MG63 (cell line): ENCODE measurements at regions not wholly inside any gene's neighbourhood (a gene's known extent, or its start where the extent isn't known, plus 50 kb on each side); places are given as distances from the start of the nearest gene placed in this dataset.

ENCODE experiments used
- DNase-seq: peaks from one replicate; pipeline ENCODE4 v3.0.0-alpha.2; 2020
- H3K27me3 ChIP-seq: fragments of 250-450 bp; sonication (Bioruptor Pico); 2 replicates; pipeline ENCODE4 v1.5.1; 2020; ENCODE audit warnings: mild to moderate bottlenecking, moderate library complexity
- H3K36me3 ChIP-seq: fragments of 250-450 bp; sonication (Bioruptor Pico); 2 replicates; pipeline ENCODE4 v1.5.1; 2020; ENCODE audit warnings: mild to moderate bottlenecking, moderate library complexity
- H3K4me3 ChIP-seq: fragments of 250-450 bp; sonication (Bioruptor Pico); 2 replicates; pipeline ENCODE4 v1.5.1; 2020; ENCODE audit warnings: mild to moderate bottlenecking, moderate library complexity
- H3K9me3 ChIP-seq: fragments of 250-450 bp; sonication (Bioruptor Pico); 2 replicates; pipeline ENCODE4 v1.5.1; 2020; ENCODE audit warnings: mild to moderate bottlenecking, moderate library complexity

DNA sequence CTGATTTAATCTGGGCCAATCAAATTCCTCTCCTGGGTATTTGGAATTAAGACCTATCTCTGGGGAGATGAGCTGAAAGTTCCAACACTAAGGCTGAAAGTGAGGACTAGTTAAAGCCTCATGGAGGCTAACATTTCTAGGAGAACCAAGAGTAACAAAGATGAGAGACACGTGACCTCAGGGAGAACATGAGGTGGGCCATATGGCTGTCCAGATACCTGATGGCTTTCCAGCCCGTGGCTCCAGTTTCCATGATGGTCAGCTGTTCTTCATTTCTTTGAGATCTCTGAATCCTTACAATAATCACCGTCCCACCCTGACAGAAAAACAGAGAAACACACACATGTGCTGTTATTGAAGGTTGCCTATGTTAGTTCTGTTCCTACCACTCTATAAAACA lies 66.1 kb downstream of the LEPR start:
- Histone ChIP-seq H3K36me3 (no peaks in the 10 kb centered on the region), H3K27me3 (no peaks in the 10 kb centered on the region), H3K4me3 (no peak overlapping the region), H3K9me3 (no peaks in the 10 kb centered on the region)
- DNase-seq: no peak

DNA sequence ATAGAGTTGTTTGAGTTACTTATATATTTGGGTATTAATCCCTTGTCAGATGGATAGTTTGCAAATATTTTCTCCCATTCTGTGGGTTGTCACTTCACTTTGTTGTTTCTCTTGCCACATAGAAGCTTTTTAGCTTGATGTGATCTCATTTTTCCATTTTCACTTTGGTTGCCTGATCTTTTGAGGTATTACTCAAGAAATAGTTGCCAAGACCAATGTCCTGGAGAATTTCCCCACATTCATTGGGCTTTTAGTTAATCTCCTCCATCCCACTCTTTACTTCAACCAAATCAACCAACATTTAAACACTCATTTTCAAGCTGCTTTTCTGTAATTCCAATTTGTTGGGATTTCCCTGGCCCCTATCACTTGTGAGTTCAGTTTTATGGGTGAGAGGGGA lies 69.0 kb downstream of the LEPR start:
- Histone ChIP-seq H3K36me3 (no peaks in the 10 kb centered on the region), H3K27me3 (no peaks in the 10 kb centered on the region), H3K9me3 (no peaks in the 10 kb centered on the region), H3K4me3 (no peak overlapping the region)
- DNase-seq: no peak

DNA sequence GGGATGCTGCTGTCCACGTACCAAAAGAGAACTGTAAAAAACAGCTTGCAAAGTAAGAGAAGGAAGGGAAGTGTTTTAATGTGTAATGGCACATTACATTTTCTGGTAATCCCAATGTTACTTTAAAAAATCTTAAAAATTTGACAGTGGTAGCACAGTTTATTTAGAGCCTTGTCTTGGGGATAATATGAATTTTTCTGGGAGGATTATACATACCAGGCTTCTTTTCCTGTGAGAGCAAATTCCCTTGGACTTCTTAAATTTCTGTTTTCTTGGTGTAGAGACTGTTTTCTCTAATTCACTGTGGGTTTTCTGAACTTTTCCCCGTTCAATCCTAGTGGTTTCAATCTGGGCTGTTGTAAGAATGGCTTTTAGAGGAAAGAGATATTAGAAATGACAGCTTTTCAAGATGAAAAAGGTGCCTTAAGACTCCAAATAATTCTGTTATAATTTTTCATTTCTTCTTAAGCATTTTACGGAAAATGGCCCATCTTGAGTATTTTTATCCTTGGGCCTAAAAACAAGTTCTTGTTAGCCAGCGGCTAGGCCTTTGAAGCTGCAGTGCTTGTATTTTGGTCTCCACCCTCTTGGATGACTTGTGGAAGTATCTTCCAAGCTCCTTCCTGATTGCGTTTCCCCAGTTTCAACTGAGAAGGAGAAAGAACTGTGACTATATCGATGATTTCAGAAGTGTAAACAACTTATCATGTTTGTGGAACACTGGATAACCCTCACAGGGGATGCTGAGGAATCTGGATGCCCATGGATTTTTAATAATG lies 70.0 kb downstream of the LEPR start:
- DNase-seq: no peak
- Histone ChIP-seq H3K4me3 (no peak overlapping the region), H3K27me3 (no peaks in the 10 kb centered on the region), H3K36me3 (no peaks in the 10 kb centered on the region), H3K9me3 (no peaks in the 10 kb centered on the region)

DNA sequence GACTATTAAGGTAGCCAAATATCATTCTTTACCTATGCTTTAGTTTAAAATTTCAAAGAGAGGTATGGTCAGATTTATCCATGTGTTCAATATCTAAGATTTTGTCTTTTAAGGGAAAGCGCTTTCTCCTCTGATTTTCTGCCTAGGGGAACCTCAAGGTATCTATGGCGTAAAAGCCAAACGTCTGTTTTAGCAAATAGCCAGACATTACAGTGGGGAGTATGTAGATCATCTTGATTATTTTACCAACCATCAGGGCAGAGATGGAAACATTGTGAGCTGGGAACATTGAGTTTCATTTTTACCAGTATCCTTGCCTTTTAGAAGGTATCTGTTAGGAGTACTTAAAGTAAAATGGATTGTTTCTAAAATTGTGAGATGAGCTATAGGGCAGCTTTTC lies 71.0 kb downstream of the LEPR start:
- H3K27me3 ChIP-seq: no peaks in the 10 kb centered on the region
- H3K9me3 ChIP-seq: no peaks in the 10 kb centered on the region
- H3K36me3 ChIP-seq: no peaks in the 10 kb centered on the region
- no peak overlapping the region for H3K4me3 ChIP-seq
- DNase-seq: no peak

DNA sequence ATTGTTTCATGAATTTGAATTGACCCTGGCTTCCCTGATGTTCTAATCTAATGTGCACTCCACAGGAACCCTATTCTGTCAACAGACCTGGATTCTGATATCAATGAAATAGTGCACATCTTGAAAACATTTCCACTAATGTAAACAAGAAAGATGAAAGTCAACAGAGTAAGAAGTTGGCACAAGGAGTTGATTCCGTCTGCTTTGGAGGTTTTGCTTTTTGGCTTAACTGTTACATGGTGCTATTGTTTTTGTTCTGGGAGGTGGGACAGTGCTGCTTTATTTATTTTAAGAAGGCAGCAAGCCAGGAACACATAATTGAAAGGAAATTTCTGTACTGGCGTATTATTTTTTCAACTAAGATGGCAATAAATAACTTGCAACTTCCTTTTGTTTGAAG lies 73.3 kb downstream of the LEPR start:
- Histone ChIP-seq H3K36me3 (no peaks in the 10 kb centered on the region), H3K9me3 (no peaks in the 10 kb centered on the region), H3K27me3 (no peaks in the 10 kb centered on the region), H3K4me3 (no peak overlapping the region)
- DNase-seq: no peak

DNA sequence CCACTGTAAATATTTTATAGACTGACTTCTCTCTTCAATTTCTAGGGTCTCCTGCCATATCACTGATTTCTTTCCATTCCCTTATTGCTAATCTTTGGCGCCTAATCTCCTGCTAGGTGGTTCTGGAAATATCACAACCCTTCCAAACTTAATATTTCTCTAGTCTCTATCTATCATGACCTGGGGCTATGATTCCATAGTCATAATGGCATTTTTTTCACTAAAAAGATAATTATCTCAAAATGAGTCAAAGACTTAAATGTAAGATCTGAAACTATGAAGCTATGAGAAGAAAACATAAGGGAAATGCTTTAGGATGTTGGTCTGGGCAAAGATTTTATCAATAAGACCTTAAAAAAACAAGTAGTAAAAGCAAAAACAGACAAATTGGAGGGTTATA lies 74.2 kb downstream of the LEPR start:
- H3K27me3 ChIP-seq: no peaks in the 10 kb centered on the region
- no peak for DNase-seq
- H3K4me3 ChIP-seq: no peak overlapping the region
- no peaks in the 10 kb centered on the region for H3K36me3 ChIP-seq
- H3K9me3 ChIP-seq: no peaks in the 10 kb centered on the region

DNA sequence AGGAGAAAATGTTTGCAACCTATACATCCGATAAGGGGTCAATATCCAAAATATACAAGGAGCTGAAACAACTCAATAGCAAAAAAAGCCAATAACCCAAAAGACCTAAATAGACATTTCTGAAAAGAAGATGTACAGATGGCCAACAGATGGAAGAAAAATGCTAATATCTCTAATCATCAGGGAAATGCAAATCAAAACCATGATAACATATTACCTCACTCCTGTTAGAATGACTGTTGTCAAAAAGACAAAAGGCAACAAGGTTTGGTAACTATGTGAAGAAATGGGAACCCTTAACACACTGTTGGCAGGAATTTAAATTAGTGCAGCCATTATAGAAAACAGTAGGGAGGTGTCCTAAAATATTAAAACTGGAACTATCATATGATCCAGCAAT lies 74.7 kb downstream of the LEPR start:
- H3K36me3 ChIP-seq: no peaks in the 10 kb centered on the region
- H3K27me3 ChIP-seq: no peaks in the 10 kb centered on the region
- DNase-seq: no peak
- H3K4me3 ChIP-seq: no peak overlapping the region
- no peaks in the 10 kb centered on the region for H3K9me3 ChIP-seq

DNA sequence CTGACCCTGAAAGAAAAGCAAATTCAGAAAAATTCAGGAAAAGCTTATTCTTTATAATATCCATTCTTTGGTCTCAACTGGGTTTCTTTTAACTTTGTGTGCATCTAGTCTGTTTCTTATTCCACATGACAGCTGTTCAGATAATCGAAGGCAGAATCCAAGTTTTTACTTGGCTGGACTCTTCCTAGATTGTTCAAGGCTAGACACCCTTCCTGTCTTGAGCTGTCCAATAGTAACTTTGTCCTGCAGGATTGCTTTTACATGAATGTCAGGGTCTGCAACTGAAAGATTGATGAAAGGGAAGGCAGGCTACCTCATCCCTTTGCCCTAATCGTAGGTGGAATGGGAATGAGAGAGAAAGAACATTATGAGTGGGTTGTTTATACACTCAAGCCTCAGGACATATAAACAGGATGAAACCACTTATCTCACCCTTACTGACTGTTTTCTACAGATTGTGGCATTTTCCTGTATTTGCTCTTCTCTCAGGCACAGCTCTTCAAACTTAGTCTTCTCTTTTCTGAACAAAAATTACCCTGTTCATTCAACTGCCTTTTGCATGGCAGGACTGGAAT lies 76.9 kb downstream of the LEPR start:
- Histone ChIP-seq H3K27me3 (no peaks in the 10 kb centered on the region; the same call in 1 of the 2 replicates), H3K36me3 (no peaks in the 10 kb centered on the region), H3K4me3 (no peak overlapping the region), H3K9me3 (no peaks in the 10 kb centered on the region)
- no peak for DNase-seq

DNA sequence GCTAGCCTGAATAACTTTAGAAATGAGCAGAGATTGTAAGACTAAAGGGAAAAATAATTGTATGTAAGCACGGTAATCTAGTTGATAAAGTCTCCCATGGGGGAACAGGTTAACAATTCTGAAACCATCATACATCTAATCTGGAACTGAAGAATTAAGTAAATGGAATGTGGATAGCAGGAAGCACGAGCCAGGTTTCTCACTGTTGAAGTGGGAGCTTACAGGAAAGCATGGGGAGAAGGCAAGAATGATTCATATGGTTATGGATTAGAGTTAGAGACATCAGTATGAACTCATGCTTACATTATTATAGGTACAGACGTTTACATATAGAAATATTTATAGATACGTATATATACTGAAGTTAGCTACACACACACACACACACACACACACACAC lies 83.0 kb downstream of the LEPR start:
- DNase-seq: no peak
- H3K36me3 ChIP-seq: no peaks in the 10 kb centered on the region
- H3K4me3 ChIP-seq: no peak overlapping the region
- no peaks in the 10 kb centered on the region; the same call in 1 of the 2 replicates for H3K27me3 ChIP-seq
- H3K9me3 ChIP-seq: 0 out of 2 replicates have a peak, but pooled peaks cover 2% of the 10 kb centered on the region

DNA sequence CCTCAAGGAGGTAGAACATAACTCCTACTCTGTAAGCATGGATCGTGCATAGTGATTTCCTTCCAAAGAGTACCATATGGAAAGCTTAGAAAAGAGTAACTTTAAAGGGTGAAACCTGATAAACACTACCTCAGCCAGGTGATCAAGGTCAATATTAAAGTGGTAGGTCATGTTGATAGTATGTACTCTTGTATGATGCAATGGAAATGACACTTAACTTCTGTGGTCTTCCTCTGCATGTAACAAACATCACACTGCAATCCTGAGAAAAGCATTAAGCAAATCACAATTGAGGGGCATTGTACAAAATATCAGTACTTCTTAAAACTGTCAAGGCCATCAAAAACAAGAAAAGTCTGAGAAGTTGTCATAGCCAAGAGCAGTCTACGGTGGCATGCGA lies 83.8 kb downstream of the LEPR start:
- Histone ChIP-seq H3K4me3 (no peak overlapping the region), H3K27me3 (no peaks in the 10 kb centered on the region; the same call in 1 of the 2 replicates), H3K9me3 (0 out of 2 replicates have a peak, but pooled peaks cover 2% of the 10 kb centered on the region), H3K36me3 (no peaks in the 10 kb centered on the region)
- no peak for DNase-seq

DNA sequence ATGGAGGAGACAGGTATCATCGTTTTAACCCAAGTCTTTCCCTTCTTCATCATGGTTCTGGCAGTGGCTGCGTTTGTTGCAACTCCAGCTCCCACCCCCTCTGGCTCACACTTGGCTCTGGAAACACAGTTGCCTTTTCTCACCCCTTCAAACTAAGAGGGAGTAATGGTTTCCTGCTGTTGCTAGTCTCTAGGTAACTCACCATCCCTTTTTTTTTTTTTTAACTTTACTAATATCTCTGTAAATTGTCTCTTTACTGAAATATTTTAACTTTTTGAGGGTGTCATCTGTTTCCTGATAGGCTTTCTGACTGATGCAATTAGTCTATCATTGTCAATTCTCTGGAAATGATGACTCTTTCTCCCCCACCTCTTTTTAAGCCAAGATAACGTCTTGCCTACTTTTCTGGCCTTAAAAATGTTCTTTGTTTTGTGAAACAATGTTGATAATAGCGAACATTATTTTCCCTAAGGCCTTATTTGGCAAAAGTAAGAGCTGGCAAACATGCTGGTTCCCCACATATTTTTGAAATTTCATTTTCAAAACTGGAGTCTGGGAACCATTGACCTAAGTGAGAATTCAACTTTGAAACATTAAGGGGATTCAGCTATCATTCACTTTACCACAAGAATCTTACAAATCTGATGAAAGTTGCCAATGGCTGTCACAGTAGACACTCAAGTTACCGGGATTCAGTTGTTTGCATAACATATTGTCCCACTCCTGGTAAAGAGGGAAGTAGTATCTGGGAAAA lies 85.3 kb downstream of the LEPR start:
- H3K9me3 ChIP-seq: 0 out of 2 replicates have a peak, but pooled peaks cover 2% of the 10 kb centered on the region
- DNase-seq: no peak
- no peaks in the 10 kb centered on the region; the same call in 1 of the 2 replicates for H3K27me3 ChIP-seq
- H3K36me3 ChIP-seq: no peaks in the 10 kb centered on the region
- H3K4me3 ChIP-seq: no peak overlapping the region

DNA sequence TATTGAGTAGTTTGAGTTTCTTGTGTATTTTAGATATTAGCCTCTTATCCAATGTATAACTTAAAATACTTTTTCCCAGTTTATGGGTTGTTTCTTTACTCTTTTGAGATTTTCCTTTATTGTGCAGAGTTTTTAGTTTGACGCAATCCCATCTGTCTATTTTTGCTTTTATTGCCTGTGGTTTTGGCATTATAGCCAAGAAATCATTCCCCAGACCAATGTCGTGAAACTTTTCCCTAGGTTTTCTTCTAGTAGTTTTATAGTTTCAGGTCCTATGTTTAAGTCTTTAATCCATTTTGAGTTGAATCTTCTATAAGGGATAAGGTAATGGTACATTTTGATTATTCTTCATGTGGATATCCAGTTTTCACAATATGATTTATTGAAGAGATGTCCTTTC lies 87.6 kb downstream of the LEPR start:
- Histone ChIP-seq H3K4me3 (no peak overlapping the region), H3K36me3 (no peaks in the 10 kb centered on the region), H3K27me3 (no peaks in the 10 kb centered on the region), H3K9me3 (0 out of 2 replicates have a peak, but pooled peaks cover 2% of the 10 kb centered on the region)
- no peak for DNase-seq

DNA sequence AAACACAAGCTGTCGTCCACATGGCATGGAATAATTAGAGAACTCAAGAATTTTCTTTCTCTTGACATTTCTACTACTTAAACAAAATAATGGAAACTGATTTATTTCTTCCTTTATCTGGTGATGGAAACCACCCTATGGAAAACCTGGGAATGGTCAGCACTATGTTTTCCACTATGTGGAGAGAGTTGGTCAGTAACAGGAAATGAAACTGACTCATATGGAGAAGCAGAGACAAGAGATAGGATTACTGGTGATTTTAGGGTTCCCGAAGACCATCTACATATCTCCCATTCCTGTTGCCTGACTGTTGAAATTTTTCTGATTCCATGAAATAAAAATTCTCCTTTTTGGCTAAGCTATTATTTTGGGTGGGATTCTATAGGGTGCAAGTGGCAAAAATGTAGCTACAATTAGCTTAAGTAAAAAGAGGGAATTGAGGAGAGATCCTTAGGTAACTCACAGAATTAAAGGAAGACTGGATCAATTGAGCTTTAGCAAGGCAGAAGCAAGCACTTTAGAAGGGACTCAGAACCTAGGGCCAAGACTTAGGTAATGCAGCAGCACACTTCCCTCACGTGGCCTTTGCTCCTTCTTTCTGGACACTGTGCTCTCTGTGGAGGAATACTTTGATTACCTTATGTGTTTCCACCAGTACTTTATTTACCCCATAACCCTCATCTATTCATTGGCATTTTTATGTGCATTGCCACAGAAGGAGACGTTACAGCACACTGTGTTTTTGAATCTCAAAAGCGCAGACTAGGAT lies 89.6 kb downstream of the LEPR start:
- Histone ChIP-seq H3K36me3 (no peaks in the 10 kb centered on the region), H3K27me3 (no peaks in the 10 kb centered on the region), H3K4me3 (no peak overlapping the region), H3K9me3 (0 out of 2 replicates have a peak, but pooled peaks cover 2% of the 10 kb centered on the region)
- DNase-seq: no peak

DNA sequence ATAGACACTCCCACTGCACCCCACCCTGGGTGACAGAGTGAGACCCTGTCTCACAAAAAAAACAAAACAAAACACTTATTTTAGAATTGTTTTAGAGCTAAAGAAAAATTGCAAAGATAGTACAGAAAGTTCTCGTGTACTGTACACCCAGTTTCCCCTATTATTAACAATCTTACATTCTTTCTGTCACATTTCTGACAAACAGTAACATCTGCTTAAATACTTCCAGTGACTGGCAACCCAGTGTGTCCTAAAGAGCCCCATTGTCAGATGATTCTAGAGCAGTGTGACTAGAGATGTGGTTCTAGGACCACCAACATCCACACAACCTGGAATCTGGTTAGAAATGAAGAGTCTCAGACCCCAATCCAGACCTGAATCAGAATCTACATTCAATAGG lies 90.5 kb downstream of the LEPR start:
- 0 out of 2 replicates have a peak, but pooled peaks cover 2% of the 10 kb centered on the region for H3K9me3 ChIP-seq
- no peaks in the 10 kb centered on the region for H3K36me3 ChIP-seq
- no peak overlapping the region for H3K4me3 ChIP-seq
- H3K27me3 ChIP-seq: no peaks in the 10 kb centered on the region
- no peak for DNase-seq

DNA sequence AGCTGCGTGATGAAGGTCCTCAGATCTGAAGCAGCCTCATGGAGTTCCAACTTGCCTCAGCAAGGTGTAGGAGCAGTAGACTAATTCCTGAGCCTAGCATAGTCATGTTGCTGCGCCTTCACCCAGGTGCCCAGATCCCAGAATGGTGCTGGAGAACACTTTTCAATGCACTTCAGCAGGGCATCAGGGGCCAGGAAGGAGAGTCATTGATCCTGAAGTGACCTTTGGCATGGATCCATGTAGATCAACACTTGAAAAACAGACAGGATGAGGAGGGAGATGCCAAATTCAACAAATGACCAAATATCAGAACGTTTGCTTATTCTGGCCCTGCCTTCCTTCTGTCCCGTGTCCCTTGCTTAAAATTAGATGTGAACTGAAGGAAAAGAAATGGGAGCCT lies 91.9 kb downstream of the LEPR start:
- DNase-seq: no peak
- H3K9me3 ChIP-seq: 0 out of 2 replicates have a peak, but pooled peaks cover 2% of the 10 kb centered on the region

DNA sequence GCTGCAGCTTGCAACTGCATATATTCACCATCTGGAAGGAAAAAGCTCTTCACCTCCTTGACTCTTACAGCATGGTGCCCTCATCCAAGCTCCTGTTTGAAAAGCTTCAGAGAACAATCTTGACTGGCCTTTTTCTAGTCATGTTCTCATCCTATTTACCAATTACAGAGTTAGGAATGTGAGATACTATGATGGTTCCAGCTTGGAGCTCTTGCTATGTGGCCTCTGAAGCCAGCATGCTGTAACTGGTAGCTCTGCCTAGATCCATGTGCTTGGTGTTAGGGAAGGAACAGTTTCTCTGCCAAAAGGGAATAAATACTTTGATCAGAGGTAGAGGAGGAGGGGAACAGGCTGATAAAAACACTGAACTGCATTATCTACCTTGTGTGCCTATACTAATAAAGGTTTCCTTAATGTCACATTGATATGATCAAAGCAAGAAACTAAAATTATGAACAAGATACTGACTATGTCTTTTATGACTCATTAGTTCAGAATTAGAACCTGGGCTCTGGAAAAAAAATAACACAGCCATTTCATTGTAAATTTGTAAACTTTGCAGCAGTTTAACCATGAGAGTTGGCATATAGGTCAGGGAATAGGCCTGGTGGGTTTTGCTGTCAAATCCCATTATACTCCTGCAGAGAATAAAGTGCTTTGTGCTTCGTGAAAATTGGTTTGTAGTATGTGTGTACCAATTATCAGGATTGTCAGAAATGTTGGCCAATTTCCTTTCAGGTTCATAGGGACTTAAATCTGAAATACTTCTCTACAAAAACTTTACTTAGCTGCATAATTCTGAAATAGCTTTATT lies 92.7 kb downstream of the LEPR start:
- Histone ChIP-seq H3K4me3 (no peak overlapping the region), H3K9me3 (no peaks in the 10 kb centered on the region), H3K27me3 (no peaks in the 10 kb centered on the region), H3K36me3 (no peaks in the 10 kb centered on the region)
- no peak for DNase-seq

More for the DNA sequence above, 91.9 kb downstream of the LEPR start:
- Histone ChIP-seq H3K4me3 (no peak overlapping the region), H3K27me3 (no peaks in the 10 kb centered on the region), H3K36me3 (no peaks in the 10 kb centered on the region)
